ENCODE measurements at regions not wholly inside any gene's neighbourhood (a gene's known extent, or its start where the extent isn't known, plus 50 kb on each side); places are given as distances from the start of the nearest gene placed in this dataset.

- Histone ChIP-seq H3K27me3 (no peaks in the 10 kb centered on the region), H3K4me2 (no peak overlapping the region), H3K4me1 (no peaks in the 10 kb centered on the region), H2AFZ (replicated peaks) (no peak overlapping the region), H3K27ac (no peak overlapping the region), H3K36me3 (no peaks in the 10 kb centered on the region), H3K79me2 (ENCODE audit: low read depth) (no peaks in the 10 kb centered on the region), H3K9ac (no peak overlapping the region), H3K9me3 (ENCODE audit: low read depth) (no peaks in the 10 kb centered on the region), H3F3A (ENCODE audit: low read depth) (no peaks in the 10 kb centered on the region), H3K4me3 (no peak overlapping the region), H4K20me1 (ENCODE audit: low read depth) (no peaks in the 10 kb centered on the region)
- Mint-ChIP-seq H3K27me3 (ENCODE audit: insufficient read depth, low read depth) (no peaks in the 10 kb centered on the region), H3K9me3 (no peaks in the 10 kb centered on the region), H3K4me3 (no peak overlapping the region), H3K36me3 (no peaks in the 10 kb centered on the region), H3K4me1 (no peaks in the 10 kb centered on the region), H3K27ac (no peak overlapping the region)
- TF ChIP-seq EZH2 (IDR thresholded peaks at IDR 0.05) (no peak), EZH2phosphoT487 (IDR thresholded peaks at IDR 0.05) (no peak), CTCF (IDR thresholded peaks at IDR 0.05) (no peak)
- DNase-seq (ENCODE audit: low spot score): no peak
These were observed 728.8 kb upstream of the PIK3C3 start for GRCh38 chr18:41226186-41226585.

- no peaks in the 10 kb centered on the region for H3K27me3 Mint-ChIP-seq (ENCODE audit: insufficient read depth, low read depth)
These were observed 738.6 kb upstream of the PIK3C3 start for GRCh38 chr18:41216341-41217003.

GRCh38 chr18:41207706-41208105 lies 747.3 kb upstream of the PIK3C3 start:
- Histone ChIP-seq H3K9ac (no peak overlapping the region), H3K9me3 (ENCODE audit: low read depth) (no peaks in the 10 kb centered on the region), H3K79me2 (ENCODE audit: low read depth) (no peaks in the 10 kb centered on the region), H3K27me3 (no peaks in the 10 kb centered on the region), H2AFZ (replicated peaks) (no peak overlapping the region), H3K4me1 (peaks cover 6% of the 10 kb centered on the region), H3K36me3 (no peaks in the 10 kb centered on the region), H3K4me3 (no peak overlapping the region), H3K4me2 (no peak overlapping the region), H3K27ac (no peak overlapping the region), H4K20me1 (ENCODE audit: low read depth) (no peaks in the 10 kb centered on the region), H3F3A (ENCODE audit: low read depth) (no peaks in the 10 kb centered on the region)
- Mint-ChIP-seq H3K36me3 (no peaks in the 10 kb centered on the region), H3K27me3 (ENCODE audit: insufficient read depth, low read depth) (peaks cover 5% of the 10 kb centered on the region), H3K4me3 (no peak overlapping the region), H3K27ac (no peak overlapping the region), H3K9me3 (no peaks in the 10 kb centered on the region), H3K4me1 (peaks cover 14% of the 10 kb centered on the region)
- no peak for DNase-seq (ENCODE audit: low spot score)
- no peak for TF ChIP-seq EZH2 (IDR thresholded peaks at IDR 0.05)
- no peak for TF ChIP-seq CTCF (IDR thresholded peaks at IDR 0.05)
- no peak for TF ChIP-seq EZH2phosphoT487 (IDR thresholded peaks at IDR 0.05)

More at GRCh38 chr18:41216341-41217003, 738.6 kb upstream of the PIK3C3 start:
- Histone ChIP-seq H3K36me3 (no peaks in the 10 kb centered on the region), H3K27me3 (no peaks in the 10 kb centered on the region), H3K27ac (no peak overlapping the region), H4K20me1 (ENCODE audit: low read depth) (no peaks in the 10 kb centered on the region), H3K9me3 (ENCODE audit: low read depth) (no peaks in the 10 kb centered on the region), H2AFZ (replicated peaks) (no peak overlapping the region), H3K4me2 (no peak overlapping the region), H3F3A (ENCODE audit: low read depth) (no peaks in the 10 kb centered on the region), H3K9ac (no peak overlapping the region), H3K4me1 (no peaks in the 10 kb centered on the region), H3K4me3 (no peak overlapping the region), H3K79me2 (ENCODE audit: low read depth) (no peaks in the 10 kb centered on the region)
- H3K36me3 Mint-ChIP-seq: no peaks in the 10 kb centered on the region
- no peak overlapping the region for H3K4me3 Mint-ChIP-seq
- DNase-seq (ENCODE audit: low spot score): no peak
- H3K9me3 Mint-ChIP-seq: no peaks in the 10 kb centered on the region
- TF ChIP-seq EZH2phosphoT487 (IDR thresholded peaks at IDR 0.05) (no peak), CTCF (IDR thresholded peaks at IDR 0.05) (no peak), EZH2 (IDR thresholded peaks at IDR 0.05) (no peak)
- H3K4me1 Mint-ChIP-seq: no peaks in the 10 kb centered on the region
- no peak overlapping the region for H3K27ac Mint-ChIP-seq
